GM21526 (cell line): ENCODE measurements at regions not wholly inside any gene's neighbourhood (a gene's known extent, or its start where the extent isn't known, plus 50 kb on each side); places are given as distances from the start of the nearest gene placed in this dataset.

Experiments used
- ATAC-seq: cut with Tn5 transposase; IDR thresholded peaks from one replicate; pipeline ENCODE4 v1.9.1; 2021; ENCODE audit warnings: moderate library complexity; ENCODE audit not compliant: unreplicated experiment, low FRiP score

- no peak for ATAC-seq
Measured at GRCh38 chr5:156273325-156273724, 53.6 kb upstream of the SGCD start.

- ATAC-seq: no peak
Measured at GRCh38 chr5:156274453-156274852, 52.5 kb upstream of the SGCD start.
